ENCODE measurements at regions not wholly inside any gene's neighbourhood (a gene's known extent, or its start where the extent isn't known, plus 50 kb on each side); places are given as distances from the start of the nearest gene placed in this dataset.

GRCh38 chr5:29024052-29024451 is 1985.7 kb upstream of the CDH9 start:
- TF ChIP-seq POLR2A (IDR thresholded peaks at IDR 0.05): no peak
- TF ChIP-seq POLR2AphosphoS5 (IDR thresholded peaks at IDR 0.05): no peak
